ENCODE measurements at regions not wholly inside any gene's neighbourhood (a gene's known extent, or its start where the extent isn't known, plus 50 kb on each side); places are given as distances from the start of the nearest gene placed in this dataset.

GRCh38 chr1:88075813-88076212 lies 608.3 kb upstream of the PKN2 start:
- TF ChIP-seq RARB (CRISPR knock-in tag; IDR thresholded peaks at IDR 0.05) (no peak), BACH2 (CRISPR knock-in tag; IDR thresholded peaks at IDR 0.05; ENCODE audit: borderline replicate concordance) (no peak)
